ENCODE measurements at regions not wholly inside any gene's neighbourhood (a gene's known extent, or its start where the extent isn't known, plus 50 kb on each side); places are given as distances from the start of the nearest gene placed in this dataset.

GRCh38 chr9:20242510-20243189, 379.6 kb downstream of the MLLT3 start:
- Histone ChIP-seq H3K36me3 (no peaks in the 10 kb centered on the region), H3K4me3 (peak overlapping the region in 1 of 8 donors; percentile 35), H3K9me3 (no peaks in the 10 kb centered on the region), H3K27ac (peak overlapping the region in 2 of 8 donors; percentile 12 to 21), H3K4me1 (peaks cover 0 to 35% (median 16%) of the 10 kb centered on the region in 6 donors), H3K27me3 (replicated peaks in 1 of 7) (peaks cover 0 to 3% (median 0%) of the 10 kb centered on the region in 7 donors)
- intact Hi-C loops (cut with DNase I; ENCODE audit: low total_unique reads), result no loop called here
- no peak for DNase-seq
- TF ChIP-seq CTCF (IDR thresholded peaks at IDR 0.05 in 8 of 11, conservative IDR thresholded peaks at IDR 0.05 in 3 of 11) (no peak), POLR2AphosphoS5 (IDR thresholded peaks at IDR 0.05) (no peak), POLR2A (IDR thresholded peaks at IDR 0.05) (no peak)
- WGBS, 5 donors, result 24 to 35% (median 26%) methylated on average over 10 of the region's 10 CpGs

- intact Hi-C loops (cut with DNase I; ENCODE audit: low total_unique reads), result no loop called here
- Histone ChIP-seq H3K9me3 (peaks cover 0 to 2% (median 0%) of the 10 kb centered on the region in 8 donors), H3K27me3 (replicated peaks in 1 of 7) (peaks cover 0 to 3% (median 0%) of the 10 kb centered on the region in 7 donors), H3K4me1 (peaks cover 0 to 35% (median 16%) of the 10 kb centered on the region in 6 donors), H3K27ac (no peak overlapping the region), H3K4me3 (no peak overlapping the region), H3K36me3 (no peaks in the 10 kb centered on the region)
- WGBS, 5 donors, result 72 to 90% (median 74%) methylated on average over 2 of the region's 2 CpGs
- TF ChIP-seq CTCF (IDR thresholded peaks at IDR 0.05 in 8 of 11, conservative IDR thresholded peaks at IDR 0.05 in 3 of 11) (no peak), POLR2A (IDR thresholded peaks at IDR 0.05) (no peak), POLR2AphosphoS5 (IDR thresholded peaks at IDR 0.05) (no peak)
- DNase-seq, result no peak
Measured at GRCh38 chr9:20240498-20240897, 381.8 kb downstream of the MLLT3 start.

GRCh38 chr9:20238921-20239320, 383.4 kb downstream of the MLLT3 start:
- WGBS, 5 donors, result 63 to 79% (median 73%) methylated on average over 1 of the region's 1 CpG
- TF ChIP-seq POLR2A (IDR thresholded peaks at IDR 0.05) (no peak), CTCF (IDR thresholded peaks at IDR 0.05 in 8 of 11, conservative IDR thresholded peaks at IDR 0.05 in 3 of 11) (no peak), POLR2AphosphoS5 (IDR thresholded peaks at IDR 0.05) (no peak)
- Histone ChIP-seq H3K27me3 (replicated peaks in 1 of 7) (peaks cover 0 to 3% (median 0%) of the 10 kb centered on the region in 7 donors), H3K36me3 (no peaks in the 10 kb centered on the region), H3K27ac (no peak overlapping the region), H3K4me1 (peaks cover 0 to 24% (median 14%) of the 10 kb centered on the region in 6 donors), H3K4me3 (no peak overlapping the region), H3K9me3 (peaks cover 0 to 4% (median 0%) of the 10 kb centered on the region in 8 donors)
- DNase-seq, result no peak
- intact Hi-C loops (cut with DNase I; ENCODE audit: low total_unique reads), result no loop called here

GRCh38 chr9:20237686-20238085, 384.6 kb downstream of the MLLT3 start:
- DNase-seq, result no peak
- H3K9me3 ChIP-seq, result peaks cover 0 to 4% (median 0%) of the 10 kb centered on the region in 8 donors
- TF ChIP-seq CTCF (IDR thresholded peaks at IDR 0.05 in 8 of 11, conservative IDR thresholded peaks at IDR 0.05 in 3 of 11) (no peak), POLR2AphosphoS5 (IDR thresholded peaks at IDR 0.05) (no peak), POLR2A (IDR thresholded peaks at IDR 0.05) (no peak)
- no peak overlapping the region for H3K4me3 ChIP-seq
- intact Hi-C loops (cut with DNase I; ENCODE audit: low total_unique reads), result no loop called here
- H3K4me1 ChIP-seq, result peaks cover 0 to 12% (median 6%) of the 10 kb centered on the region in 6 donors
- H3K27ac ChIP-seq, result no peak overlapping the region
- peaks cover 0 to 3% (median 0%) of the 10 kb centered on the region in 7 donors for H3K27me3 ChIP-seq (replicated peaks in 1 of 7)
- no peaks in the 10 kb centered on the region for H3K36me3 ChIP-seq
- 88 to 100% (median 92%) methylated on average over 1 of the region's 1 CpG for WGBS, 5 donors

Measured in spleen (tissue), 11 donors.